ENCODE measurements at regions not wholly inside any gene's neighbourhood (a gene's known extent, or its start where the extent isn't known, plus 50 kb on each side); places are given as distances from the start of the nearest gene placed in this dataset.

DNA sequence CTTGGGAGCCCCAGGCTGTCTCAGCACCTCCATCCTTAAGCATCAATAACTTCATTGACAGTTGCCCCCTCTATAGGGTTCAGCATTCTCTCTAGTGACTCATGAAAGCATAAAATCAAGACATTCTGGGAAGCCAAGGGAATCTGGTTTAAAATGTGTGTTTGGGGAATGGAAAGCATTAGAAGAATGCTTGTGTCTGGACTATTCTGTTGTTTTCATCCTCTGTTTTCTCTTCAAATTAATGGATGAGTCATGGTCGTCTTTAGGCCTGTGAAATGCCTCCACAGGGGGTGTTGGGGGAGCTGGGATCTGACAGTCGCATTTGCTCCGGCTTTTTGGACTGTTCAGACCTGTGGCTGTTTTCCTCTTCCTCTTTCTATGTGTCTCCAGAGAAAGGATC lies 279.7 kb downstream of the CDC5L start:
- no peak overlapping the region for H3K9ac ChIP-seq (ENCODE audit: low read depth, low read length)
- no peak overlapping the region for H3K4me2 ChIP-seq (ENCODE audit: insufficient read depth, low read length)

DNA sequence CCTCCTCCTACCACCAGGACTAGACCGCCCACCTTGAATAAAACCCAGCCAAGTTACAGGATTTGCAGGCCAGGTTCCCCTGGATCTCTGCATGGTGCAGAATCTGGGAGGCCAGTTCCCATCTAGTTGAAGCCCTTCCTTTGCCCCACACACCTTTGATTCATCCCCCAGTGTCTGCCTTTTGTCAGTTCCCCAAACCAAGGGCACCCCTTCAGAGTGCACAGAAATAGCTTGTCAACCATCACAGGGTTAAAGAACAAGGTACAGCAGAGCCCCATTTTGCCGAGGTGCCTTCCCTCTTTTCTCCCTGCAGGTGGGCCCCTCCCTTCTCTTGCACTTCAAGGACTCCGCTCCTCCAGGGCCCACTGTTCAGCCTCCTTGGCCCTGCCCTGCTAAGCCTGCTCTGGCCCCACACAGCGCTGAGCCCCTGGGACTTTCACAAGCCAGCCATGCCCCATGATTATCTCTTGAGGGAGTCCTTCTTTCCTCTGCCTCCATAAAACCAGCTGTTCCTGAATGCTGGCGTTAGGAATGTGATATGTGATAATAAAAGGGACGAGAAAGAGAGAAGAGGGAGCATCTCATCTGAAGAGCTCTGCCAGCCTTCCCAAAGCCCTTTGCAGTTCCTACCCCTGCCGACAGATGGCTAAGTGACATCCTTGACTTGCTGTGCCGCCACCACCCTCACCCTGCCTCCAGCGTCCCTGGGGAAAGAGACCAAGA lies 280.3 kb downstream of the CDC5L start:
- H3K27ac ChIP-seq (ENCODE audit: low read length) = no peak overlapping the region
- TF ChIP-seq, protein P1, sequence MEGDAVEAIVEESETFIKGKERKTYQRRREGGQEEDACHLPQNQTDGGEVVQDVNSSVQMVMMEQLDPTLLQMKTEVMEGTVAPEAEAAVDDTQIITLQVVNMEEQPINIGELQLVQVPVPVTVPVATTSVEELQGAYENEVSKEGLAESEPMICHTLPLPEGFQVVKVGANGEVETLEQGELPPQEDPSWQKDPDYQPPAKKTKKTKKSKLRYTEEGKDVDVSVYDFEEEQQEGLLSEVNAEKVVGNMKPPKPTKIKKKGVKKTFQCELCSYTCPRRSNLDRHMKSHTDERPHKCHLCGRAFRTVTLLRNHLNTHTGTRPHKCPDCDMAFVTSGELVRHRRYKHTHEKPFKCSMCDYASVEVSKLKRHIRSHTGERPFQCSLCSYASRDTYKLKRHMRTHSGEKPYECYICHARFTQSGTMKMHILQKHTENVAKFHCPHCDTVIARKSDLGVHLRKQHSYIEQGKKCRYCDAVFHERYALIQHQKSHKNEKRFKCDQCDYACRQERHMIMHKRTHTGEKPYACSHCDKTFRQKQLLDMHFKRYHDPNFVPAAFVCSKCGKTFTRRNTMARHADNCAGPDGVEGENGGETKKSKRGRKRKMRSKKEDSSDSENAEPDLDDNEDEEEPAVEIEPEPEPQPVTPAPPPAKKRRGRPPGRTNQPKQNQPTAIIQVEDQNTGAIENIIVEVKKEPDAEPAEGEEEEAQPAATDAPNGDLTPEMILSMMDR (IDR thresholded peaks at IDR 0.05; ENCODE audit: borderline replicate concordance, extremely low read depth, low read length, poor library complexity, severe bottlenecking) = no peak
- no peak for TF ChIP-seq EZH2 (IDR thresholded peaks at IDR 0.05; ENCODE audit: borderline replicate concordance, low read depth, low read length, severe bottlenecking)
- no peaks in the 10 kb centered on the region for H3K27me3 ChIP-seq (ENCODE audit: insufficient read depth, low read length, poor library complexity)
- no peaks in the 10 kb centered on the region for H4K20me1 ChIP-seq (ENCODE audit: insufficient read depth, low read length)
- no peak overlapping the region for H3K4me2 ChIP-seq (ENCODE audit: insufficient read depth, low read length)
- no peaks in the 10 kb centered on the region for H3K9me3 ChIP-seq (ENCODE audit: insufficient read depth, low read length, severe bottlenecking)
- ATAC-seq (ENCODE audit: insufficient read depth, low read depth) = no peak
- no peaks in the 10 kb centered on the region for H3K79me2 ChIP-seq (ENCODE audit: insufficient read depth, low read length)
- H3K9ac ChIP-seq (ENCODE audit: low read depth, low read length) = no peak overlapping the region
- no peaks in the 10 kb centered on the region for H3K4me1 ChIP-seq (ENCODE audit: insufficient read depth, low read length)
- no peak overlapping the region for H3K4me3 ChIP-seq (ENCODE audit: low read depth in 1 of 2, low read length in 2 of 2)
- no peak for DNase-seq
- H2AFZ ChIP-seq (ENCODE audit: low read depth, low read length) = no peak overlapping the region
- H3K36me3 ChIP-seq (ENCODE audit: insufficient read depth, low read length) = no peaks in the 10 kb centered on the region

More for the DNA sequence above, 279.7 kb downstream of the CDC5L start:
- no peaks in the 10 kb centered on the region for H4K20me1 ChIP-seq (ENCODE audit: insufficient read depth, low read length)
- H3K79me2 ChIP-seq (ENCODE audit: insufficient read depth, low read length) = no peaks in the 10 kb centered on the region
- H3K9me3 ChIP-seq (ENCODE audit: insufficient read depth, low read length, severe bottlenecking) = no peaks in the 10 kb centered on the region
- H3K4me1 ChIP-seq (ENCODE audit: insufficient read depth, low read length) = no peaks in the 10 kb centered on the region
- H2AFZ ChIP-seq (ENCODE audit: low read depth, low read length) = no peak overlapping the region
- no peak for ATAC-seq (ENCODE audit: insufficient read depth, low read depth)
- no peaks in the 10 kb centered on the region for H3K36me3 ChIP-seq (ENCODE audit: insufficient read depth, low read length)
- no peak overlapping the region for H3K27ac ChIP-seq (ENCODE audit: low read length)
- H3K27me3 ChIP-seq (ENCODE audit: insufficient read depth, low read length, poor library complexity) = no peaks in the 10 kb centered on the region
- DNase-seq = no peak
- H3K4me3 ChIP-seq (ENCODE audit: low read depth in 1 of 2, low read length in 2 of 2) = no peak overlapping the region
- TF ChIP-seq EZH2 (IDR thresholded peaks at IDR 0.05; ENCODE audit: borderline replicate concordance, low read depth, low read length, severe bottlenecking) = no peak
- TF ChIP-seq, protein P1 (IDR thresholded peaks at IDR 0.05; ENCODE audit: borderline replicate concordance, extremely low read depth, low read length, poor library complexity, severe bottlenecking) = no peak

DNA sequence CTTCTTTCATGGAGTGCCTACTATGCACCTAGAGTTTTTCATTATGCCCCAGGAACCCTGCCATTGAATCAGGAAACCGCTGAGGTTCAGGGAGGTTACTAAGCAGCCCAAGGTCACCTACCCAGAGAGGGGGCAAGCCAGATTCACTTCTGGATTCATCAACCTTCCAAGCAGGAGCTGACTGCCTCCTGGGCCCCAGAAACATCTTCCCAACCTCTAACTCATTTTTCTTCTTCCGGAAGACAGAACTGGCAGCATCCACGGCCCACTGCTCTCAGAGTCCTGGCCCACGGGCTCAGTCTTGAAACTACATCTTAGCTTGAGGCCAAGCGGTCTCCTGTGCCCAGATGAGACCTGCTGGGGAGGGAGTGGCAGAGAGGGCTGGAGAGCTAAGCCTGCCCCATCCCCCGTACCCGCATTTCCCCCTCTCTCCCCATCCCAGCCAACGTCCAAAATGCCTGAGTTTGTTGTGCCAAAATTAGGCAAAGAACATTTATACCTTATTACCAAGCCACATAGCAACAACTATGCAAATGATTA lies 281.0 kb downstream of the CDC5L start:
- Histone ChIP-seq H3K36me3 (ENCODE audit: insufficient read depth, low read length) (no peaks in the 10 kb centered on the region), H4K20me1 (ENCODE audit: insufficient read depth, low read length) (no peaks in the 10 kb centered on the region), H3K4me1 (ENCODE audit: insufficient read depth, low read length) (no peaks in the 10 kb centered on the region), H3K27me3 (ENCODE audit: insufficient read depth, low read length, poor library complexity) (no peaks in the 10 kb centered on the region), H3K9me3 (ENCODE audit: insufficient read depth, low read length, severe bottlenecking) (no peaks in the 10 kb centered on the region), H3K79me2 (ENCODE audit: insufficient read depth, low read length) (no peaks in the 10 kb centered on the region), H3K4me3 (ENCODE audit: low read depth in 1 of 2, low read length in 2 of 2) (no peak overlapping the region), H3K9ac (ENCODE audit: low read depth, low read length) (no peak overlapping the region), H3K4me2 (ENCODE audit: insufficient read depth, low read length) (no peak overlapping the region), H3K27ac (ENCODE audit: low read length) (no peak overlapping the region), H2AFZ (ENCODE audit: low read depth, low read length) (no peak overlapping the region)
- ATAC-seq (ENCODE audit: insufficient read depth, low read depth) (no peak), DNase-seq (no peak)
- TF ChIP-seq, protein P1 (IDR thresholded peaks at IDR 0.05; ENCODE audit: borderline replicate concordance, extremely low read depth, low read length, poor library complexity, severe bottlenecking) = no peak
- no peak for TF ChIP-seq EZH2 (IDR thresholded peaks at IDR 0.05; ENCODE audit: borderline replicate concordance, low read depth, low read length, severe bottlenecking)
